HG02588 (cell line): ENCODE measurements at regions not wholly inside any gene's neighbourhood (a gene's known extent, or its start where the extent isn't known, plus 50 kb on each side); places are given as distances from the start of the nearest gene placed in this dataset.

ENCODE experiments used
- ATAC-seq: cut with Tn5 transposase; IDR thresholded peaks from one replicate; pipeline ENCODE4 v1.9.1; 2021; ENCODE audit warnings: mild to moderate bottlenecking, moderate library complexity; ENCODE audit not compliant: unreplicated experiment

DNA sequence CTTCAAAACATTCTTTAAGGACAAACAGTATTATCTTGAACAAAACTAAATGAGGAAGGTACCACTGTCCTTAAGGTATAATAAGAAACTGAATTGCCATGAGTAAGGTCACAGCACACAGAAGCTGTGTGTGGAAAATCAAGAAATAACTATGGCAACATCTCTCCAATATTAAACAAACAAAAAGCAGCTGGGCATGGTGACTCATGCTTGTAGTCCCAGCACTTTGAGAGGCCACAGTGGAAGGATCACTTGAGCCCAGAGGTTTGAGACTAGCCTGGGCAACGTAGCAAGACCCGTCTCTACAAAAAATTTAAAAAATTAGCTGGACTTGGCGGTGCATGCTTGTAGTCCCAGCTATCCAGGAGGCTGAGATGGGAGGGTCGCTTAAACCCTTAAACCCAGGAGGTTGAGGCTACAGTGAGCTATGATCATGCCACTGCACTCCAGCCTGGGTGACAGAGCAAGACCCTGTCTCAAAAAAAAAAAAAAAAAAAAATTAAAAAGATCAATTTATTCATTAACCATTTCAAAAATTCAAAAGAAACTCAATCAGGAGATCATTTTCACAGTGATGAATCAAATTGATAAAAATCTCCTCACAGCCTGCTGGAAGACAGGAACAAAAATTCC lies 195.4 kb downstream of the SKIDA1 start:
- no peak for ATAC-seq

GRCh38 chr10:21327289-21327993 lies 198.0 kb downstream of the SKIDA1 start:
- no peak for ATAC-seq

GRCh38 chr10:21326594-21327288 lies 198.7 kb downstream of the SKIDA1 start:
- no peak for ATAC-seq

GRCh38 chr10:21318540-21319167 lies 206.8 kb downstream of the SKIDA1 start:
- no peak for ATAC-seq

- no peak for ATAC-seq
Observed at GRCh38 chr10:21317902-21318301, 207.6 kb downstream of the SKIDA1 start.

DNA sequence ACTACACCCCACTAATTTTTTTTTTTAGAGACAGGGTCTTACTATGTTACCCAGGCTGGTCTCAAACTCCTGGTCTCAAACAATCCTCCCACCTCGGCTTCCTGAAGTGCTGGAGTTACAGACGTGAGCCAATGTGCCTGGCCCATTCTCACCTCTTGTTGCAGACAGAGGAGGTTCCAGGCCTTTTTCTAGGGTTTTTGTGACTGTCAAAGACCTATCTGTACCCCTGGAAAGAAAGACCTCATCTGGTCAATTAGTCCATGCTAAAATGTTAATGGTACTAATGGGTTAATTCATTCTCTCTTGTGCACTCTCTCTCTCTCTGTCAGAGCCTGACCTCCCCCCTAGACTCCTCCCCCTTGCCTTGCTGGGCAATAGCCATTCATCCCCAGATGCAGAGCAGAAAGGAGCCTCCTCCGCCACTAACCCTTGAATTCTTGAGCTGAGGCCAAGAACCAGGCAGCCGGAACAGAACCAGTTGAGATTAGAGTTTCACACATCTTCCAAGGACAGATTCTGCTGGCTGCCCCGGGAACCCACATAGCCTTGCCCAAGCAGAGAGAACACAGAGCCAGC lies 209.7 kb downstream of the SKIDA1 start:
- ATAC-seq = no peak

DNA sequence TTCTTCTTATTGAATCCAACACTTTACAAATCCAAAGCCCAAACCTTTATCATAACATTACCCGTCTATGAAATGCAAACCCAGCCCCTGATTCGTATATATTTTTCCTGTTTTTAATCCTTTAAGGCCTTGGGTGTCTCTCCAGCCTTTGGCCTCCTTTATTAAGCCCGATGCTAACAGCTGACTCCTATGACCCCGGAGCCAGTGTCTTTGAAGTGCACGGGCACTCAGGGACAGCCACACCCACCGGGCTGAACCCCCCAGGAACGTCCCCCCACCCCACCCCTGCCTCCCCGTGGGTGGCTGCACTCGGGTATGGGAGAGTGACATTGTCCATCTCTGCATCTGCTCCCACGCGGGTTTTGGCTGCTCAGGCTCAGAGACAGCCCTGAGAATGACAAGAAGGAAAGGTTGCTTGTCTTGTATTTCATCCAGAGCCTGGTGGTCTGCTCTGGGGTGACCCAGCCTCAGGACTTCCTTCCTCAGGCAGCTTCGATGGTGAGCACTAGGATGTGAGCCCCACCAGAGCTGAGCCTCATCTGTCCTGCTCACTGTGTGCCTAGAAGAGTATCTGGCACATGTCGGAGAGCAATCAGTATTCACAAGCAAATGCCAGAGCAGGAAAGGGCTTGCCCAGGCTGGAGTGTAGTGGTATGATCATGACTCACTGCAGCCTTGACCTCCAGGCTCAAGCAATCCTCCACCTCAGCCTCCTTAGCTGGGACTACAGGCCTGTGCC lies 210.4 kb downstream of the SKIDA1 start:
- ATAC-seq = no peak

- no peak for ATAC-seq
Observed at GRCh38 chr10:21314111-21314626, 211.3 kb downstream of the SKIDA1 start.

DNA sequence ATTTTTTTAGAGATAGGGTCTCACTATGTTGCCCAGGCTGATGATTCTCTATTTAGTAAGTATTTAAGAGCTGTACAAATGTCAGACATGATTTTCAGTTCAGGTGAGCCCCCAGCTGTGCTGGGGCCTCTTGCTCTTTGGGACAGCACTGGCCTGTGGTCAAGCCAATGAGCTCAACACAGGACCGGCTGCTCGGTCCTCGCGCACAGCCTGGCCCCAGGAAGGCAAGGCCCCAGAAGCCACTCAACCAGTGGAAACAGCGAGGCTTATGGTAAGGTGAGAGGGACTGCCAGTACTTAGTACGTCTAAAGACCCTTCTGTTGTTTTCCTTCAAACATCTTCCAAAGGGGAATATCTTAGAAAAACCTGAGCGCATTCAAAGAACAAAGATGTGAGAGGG lies 211.8 kb downstream of the SKIDA1 start:
- no peak for ATAC-seq

DNA sequence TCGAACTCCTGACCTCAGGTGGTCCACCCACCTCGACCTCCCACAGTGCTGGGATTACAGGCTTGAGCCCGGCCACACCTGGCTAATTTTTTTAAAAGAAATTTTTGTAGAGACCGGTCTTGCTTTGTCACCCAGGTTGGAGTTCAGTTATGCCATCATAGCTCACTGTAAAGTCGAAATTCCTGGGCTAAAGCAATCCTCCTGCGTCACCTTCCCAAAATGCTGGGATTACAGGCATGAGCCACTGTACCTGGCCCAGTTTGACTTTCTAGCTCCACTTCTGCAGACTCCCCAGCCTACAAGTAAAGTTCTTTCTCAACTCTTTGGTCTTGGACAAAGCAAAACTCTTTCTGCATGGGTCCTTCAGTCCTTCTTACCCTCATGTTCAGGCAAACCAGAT lies 214.1 kb downstream of the SKIDA1 start:
- ATAC-seq = no peak

DNA sequence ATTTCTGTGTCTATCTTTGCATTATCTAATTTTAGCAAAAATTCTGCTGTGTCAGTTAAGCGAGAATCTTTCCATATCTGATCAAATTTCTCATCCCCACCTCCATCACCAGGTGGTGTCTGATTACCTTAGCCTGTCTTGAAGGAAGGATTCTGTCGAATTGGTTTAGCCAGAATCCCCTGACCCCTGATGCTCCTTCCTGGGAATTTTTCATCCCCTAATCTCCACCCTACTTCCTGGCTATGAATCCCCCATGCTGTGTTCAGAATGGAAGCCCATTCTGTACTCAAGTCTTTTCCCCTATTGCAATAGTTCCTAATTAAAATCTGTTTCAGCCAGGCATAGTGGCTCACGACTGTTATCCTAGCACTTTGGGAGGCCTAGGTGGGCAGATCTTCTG lies 216.1 kb downstream of the SKIDA1 start:
- ATAC-seq = no peak

GRCh38 chr10:21308946-21309345 lies 216.5 kb downstream of the SKIDA1 start:
- ATAC-seq = no peak

DNA sequence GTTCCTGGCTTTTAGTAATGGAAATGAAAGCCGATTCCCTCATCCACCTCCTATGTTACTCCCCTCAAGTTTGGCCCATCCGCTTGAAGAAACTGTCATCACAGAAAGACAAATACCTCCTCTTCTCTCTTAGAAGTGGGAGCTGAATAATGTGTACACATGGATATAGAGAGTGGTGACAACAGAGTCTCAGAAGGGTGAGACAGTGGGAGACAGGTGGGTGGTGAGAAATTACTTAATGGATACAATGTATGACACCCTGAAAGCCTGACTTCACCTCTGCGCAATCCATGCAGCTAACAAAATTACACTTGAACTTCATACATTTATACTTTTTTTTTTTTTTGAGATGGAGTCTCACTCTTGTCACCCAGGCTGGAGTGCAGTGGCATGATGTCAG lies 217.5 kb downstream of the SKIDA1 start:
- no peak for ATAC-seq

DNA sequence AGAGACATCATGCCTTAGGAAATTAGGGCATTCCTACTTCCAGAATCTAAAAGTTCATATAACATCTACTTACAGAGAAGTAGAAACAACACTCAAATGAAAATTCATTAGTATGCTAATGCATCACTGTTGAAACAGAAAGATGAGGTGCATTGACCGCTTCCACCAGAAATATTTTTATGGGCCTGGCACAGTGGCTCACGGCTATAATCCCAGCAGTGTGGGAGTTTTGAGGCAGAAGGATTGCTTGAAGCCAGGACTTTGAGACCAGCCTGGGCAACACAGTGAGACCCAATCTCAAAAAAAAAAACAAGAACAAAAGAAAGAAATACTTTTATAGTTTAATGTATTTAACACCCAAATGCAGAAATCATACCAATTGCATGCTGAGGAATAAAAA lies 220.9 kb downstream of the SKIDA1 start:
- no peak for ATAC-seq

GRCh38 chr10:21304198-21304597 lies 221.3 kb downstream of the SKIDA1 start:
- no peak for ATAC-seq

GRCh38 chr10:21300551-21300950 lies 224.9 kb downstream of the SKIDA1 start:
- ATAC-seq = no peak

DNA sequence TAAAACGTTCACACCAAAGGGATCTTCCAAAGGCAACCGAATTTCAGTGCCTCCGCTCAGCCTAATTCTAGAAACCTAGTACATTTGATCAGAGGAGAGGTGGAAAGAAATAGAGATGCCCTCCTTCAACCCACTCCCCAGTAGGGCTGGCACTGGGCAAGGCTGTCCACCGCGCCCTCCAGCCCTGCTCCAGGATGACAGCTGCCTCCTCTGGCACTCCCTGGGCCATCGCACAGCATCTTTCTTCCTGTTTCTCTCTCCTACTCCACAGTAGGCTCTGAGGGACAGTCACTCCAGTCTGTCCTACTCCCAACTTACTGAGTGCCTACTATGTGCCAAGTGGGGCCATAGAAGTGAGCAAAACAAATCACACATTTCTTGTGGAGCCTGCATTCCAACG lies 226.2 kb downstream of the SKIDA1 start:
- no peak for ATAC-seq

GRCh38 chr10:21298701-21299100 lies 226.8 kb downstream of the SKIDA1 start:
- no peak for ATAC-seq

GRCh38 chr10:21297603-21298383 lies 227.7 kb downstream of the SKIDA1 start:
- ATAC-seq = no peak
